ENCODE measurements at regions not wholly inside any gene's neighbourhood (a gene's known extent, or its start where the extent isn't known, plus 50 kb on each side); places are given as distances from the start of the nearest gene placed in this dataset.

DNA sequence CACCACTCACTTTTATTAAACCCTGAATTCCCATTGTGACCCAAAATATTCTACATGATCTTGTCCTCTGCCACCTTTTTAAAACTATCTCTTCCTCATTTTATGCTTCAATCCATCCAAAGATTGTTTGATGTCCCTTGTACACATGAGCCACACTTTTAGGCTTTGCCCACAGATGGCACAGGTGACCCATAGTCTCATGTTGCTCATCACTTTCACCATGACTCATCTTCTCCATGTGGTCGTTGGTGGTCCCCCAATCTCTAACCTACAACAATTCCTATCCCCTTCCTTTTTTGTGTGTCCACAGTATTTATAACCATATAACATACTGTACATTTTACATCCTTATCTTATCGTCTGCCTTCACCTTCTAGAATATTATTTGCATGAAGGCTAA lies 271.5 kb upstream of the ZWINT start:
- Histone ChIP-seq H3K27ac (replicated peaks) (no peak overlapping the region), H3K4me3 (no peak overlapping the region), H3K9me3 (replicated peaks) (peaks cover 13% of the 10 kb centered on the region), H3K4me1 (no peaks in the 10 kb centered on the region), H3K27me3 (ENCODE audit: low read depth) (no peaks in the 10 kb centered on the region), H3K36me3 (no peaks in the 10 kb centered on the region)
- no peak for TF ChIP-seq CTCF (IDR thresholded peaks at IDR 0.05; ENCODE audit: borderline replicate concordance)
- DNase-seq = no peak
- intact Hi-C loops (cut with micrococcal nuclease) = no loop called here

GRCh38 chr10:56624082-56624481 lies 263.0 kb upstream of the ZWINT start:
- H3K9me3 ChIP-seq (replicated peaks) = no peaks in the 10 kb centered on the region
- H3K4me1 ChIP-seq = no peaks in the 10 kb centered on the region
- no peak overlapping the region for H3K27ac ChIP-seq (replicated peaks)
- H3K36me3 ChIP-seq = no peaks in the 10 kb centered on the region
- intact Hi-C loops (cut with micrococcal nuclease) = no loop called here
- H3K4me3 ChIP-seq = no peak overlapping the region
- TF ChIP-seq CTCF (IDR thresholded peaks at IDR 0.05; ENCODE audit: borderline replicate concordance) = no peak
- H3K27me3 ChIP-seq (ENCODE audit: low read depth) = no peaks in the 10 kb centered on the region
- no peak for DNase-seq

DNA sequence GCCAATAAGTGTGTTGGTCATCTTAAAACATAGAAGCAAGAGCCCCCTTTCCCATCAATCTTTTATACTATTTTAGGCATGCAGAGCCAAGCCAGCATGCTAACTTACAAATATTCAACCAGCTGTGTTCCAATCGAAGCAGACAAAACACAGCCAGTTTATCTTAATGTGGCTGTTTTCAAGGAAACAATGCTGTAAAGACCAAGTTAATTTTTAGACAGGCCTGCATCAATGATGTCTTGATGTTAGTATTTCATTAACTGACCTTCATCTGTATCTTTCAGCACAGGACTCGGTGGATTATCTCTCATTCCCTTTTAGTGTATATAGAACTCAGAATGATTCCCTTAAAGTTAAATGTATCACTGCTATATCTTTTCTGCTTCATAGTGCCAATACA lies 262.0 kb upstream of the ZWINT start:
- Histone ChIP-seq H3K4me3 (peak overlapping the region; percentile 48), H3K27me3 (ENCODE audit: low read depth) (no peaks in the 10 kb centered on the region), H3K27ac (replicated peaks) (no peak overlapping the region), H3K36me3 (no peaks in the 10 kb centered on the region), H3K4me1 (no peaks in the 10 kb centered on the region), H3K9me3 (replicated peaks) (no peaks in the 10 kb centered on the region)
- intact Hi-C loops (cut with micrococcal nuclease) = no loop called here
- TF ChIP-seq CTCF (IDR thresholded peaks at IDR 0.05; ENCODE audit: borderline replicate concordance) = no peak
- no peak for DNase-seq

DNA sequence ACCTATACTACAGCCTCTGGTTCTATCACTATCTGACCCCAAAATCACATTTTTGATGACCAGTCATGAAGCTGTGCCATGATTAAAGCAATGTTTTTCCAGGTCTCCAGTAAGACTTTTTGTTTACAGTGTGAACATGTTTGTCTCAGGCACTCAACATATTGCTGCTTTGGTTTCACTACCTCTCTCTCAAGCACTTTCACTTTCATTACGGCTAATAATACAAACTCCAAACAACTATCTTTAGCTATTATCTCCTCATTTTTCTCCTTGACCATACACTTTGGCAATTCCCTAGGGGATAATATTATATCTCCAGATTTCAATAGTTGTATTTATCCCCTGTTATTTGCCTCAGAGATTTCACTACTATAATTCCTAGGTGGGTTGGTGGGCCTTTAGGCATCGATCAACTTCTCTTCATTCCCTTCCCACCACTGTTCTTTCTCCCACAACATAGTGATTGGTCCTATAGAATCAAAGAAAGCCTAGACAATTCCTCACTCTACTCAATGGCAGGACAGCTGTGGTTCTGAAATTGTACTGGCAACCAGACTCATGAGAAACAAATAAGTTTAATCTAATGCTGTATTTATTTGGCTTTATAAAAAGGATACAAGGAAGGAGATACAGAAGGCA lies 261.4 kb upstream of the ZWINT start:
- TF ChIP-seq CTCF (IDR thresholded peaks at IDR 0.05; ENCODE audit: borderline replicate concordance) = no peak
- Histone ChIP-seq H3K27me3 (ENCODE audit: low read depth) (no peaks in the 10 kb centered on the region), H3K9me3 (replicated peaks) (no peaks in the 10 kb centered on the region), H3K27ac (replicated peaks) (no peak overlapping the region), H3K36me3 (no peaks in the 10 kb centered on the region), H3K4me1 (no peaks in the 10 kb centered on the region), H3K4me3 (peak overlapping the region; percentile 48)
- no peak for DNase-seq
- intact Hi-C loops (cut with micrococcal nuclease) = no loop called here

- H3K27me3 ChIP-seq (ENCODE audit: low read depth) = no peaks in the 10 kb centered on the region
- no peak for TF ChIP-seq CTCF (IDR thresholded peaks at IDR 0.05; ENCODE audit: borderline replicate concordance)
- H3K36me3 ChIP-seq = no peaks in the 10 kb centered on the region
- no peak for DNase-seq
- H3K9me3 ChIP-seq (replicated peaks) = no peaks in the 10 kb centered on the region
- no peak overlapping the region for H3K4me3 ChIP-seq
- intact Hi-C loops (cut with micrococcal nuclease) = no loop called here
- H3K4me1 ChIP-seq = no peaks in the 10 kb centered on the region
- H3K27ac ChIP-seq (replicated peaks) = no peak overlapping the region
These were observed 245.1 kb upstream of the ZWINT start for GRCh38 chr10:56606202-56606601.

All from left ventricle myocardium inferior (tissue), 1 donor.